H9 (cell line): ENCODE measurements at regions not wholly inside any gene's neighbourhood (a gene's known extent, or its start where the extent isn't known, plus 50 kb on each side); places are given as distances from the start of the nearest gene placed in this dataset.

Experiments used
- DNase-seq: peaks from one replicate; pipeline ENCODE4 v3.0.0-alpha.2; 2017
- H2AFZ ChIP-seq: one replicate; pipeline ENCODE4 v1.6.1; 2013; ENCODE audit warnings: mild to moderate bottlenecking, low read length, control low read depth, moderate library complexity
- H2AK5ac ChIP-seq: 2 replicates; pipeline ENCODE4 v1.6.1; 2013; ENCODE audit warnings: low read length, control low read depth, mixed read lengths; ENCODE audit not compliant: insufficient read length
- H2BK120ac ChIP-seq: one replicate; pipeline ENCODE4 v1.6.1; 2013; ENCODE audit warnings: low read depth, mild to moderate bottlenecking, low read length, control low read depth, inconsistent platforms; ENCODE audit not compliant: poor library complexity, severe bottlenecking
- H2BK12ac ChIP-seq: 2 replicates; pipeline ENCODE4 v1.6.1; 2013; ENCODE audit warnings: low read length, control low read depth, mixed read lengths, low read depth; ENCODE audit not compliant: insufficient read length
- H2BK15ac ChIP-seq: 2 replicates; pipeline ENCODE4 v1.6.1; 2013; ENCODE audit warnings: low read depth, low read length, control low read depth
- H2BK20ac ChIP-seq: one replicate; pipeline ENCODE4 v1.6.1; 2013; ENCODE audit warnings: low read depth, mild to moderate bottlenecking, low read length, control low read depth, inconsistent platforms; ENCODE audit not compliant: poor library complexity, severe bottlenecking
- H2BK5ac ChIP-seq: 2 replicates; pipeline ENCODE4 v1.6.1; 2013; ENCODE audit warnings: low read length, control low read depth, mixed read lengths; ENCODE audit not compliant: insufficient read length
- H3K14ac ChIP-seq: 2 replicates; pipeline ENCODE4 v1.6.1; 2013; ENCODE audit warnings: low read length, control low read depth; ENCODE audit not compliant: insufficient read depth
- H3K18ac ChIP-seq: 2 replicates; pipeline ENCODE4 v1.6.1; 2013; ENCODE audit warnings: low read depth, mild to moderate bottlenecking, mixed read lengths, low read length, control low read depth; ENCODE audit not compliant: insufficient read length
- H3K23ac ChIP-seq: 2 replicates; pipeline ENCODE4 v1.6.1; 2013; ENCODE audit warnings: low read length, control low read depth, mixed read lengths, low read depth; ENCODE audit not compliant: insufficient read length
- H3K23me2 ChIP-seq: 2 replicates; pipeline ENCODE4 v1.6.1; 2013; ENCODE audit warnings: low read depth, mild to moderate bottlenecking, mixed read lengths, low read length, control low read depth; ENCODE audit not compliant: insufficient read length, poor library complexity, severe bottlenecking
- H3K27ac ChIP-seq: 2 replicates; pipeline ENCODE4 v1.5.1; 2013; ENCODE audit warnings: low read length, control low read depth, mixed read lengths, low read depth; ENCODE audit not compliant: insufficient read length
- H3K27me3 ChIP-seq: 2 replicates; pipeline ENCODE4 v1.6.1; 2013; ENCODE audit warnings: low read length, control low read depth, inconsistent platforms; ENCODE audit not compliant: insufficient read depth
- H3K4ac ChIP-seq: 2 replicates; pipeline ENCODE4 v1.6.1; 2013; ENCODE audit warnings: low read depth, mild to moderate bottlenecking, control low read depth, inconsistent platforms, low read length, moderate library complexity
- H3K4me1 ChIP-seq: 2 replicates; pipeline ENCODE4 v1.6.1; 2013; ENCODE audit warnings: low read length, control low read depth, inconsistent platforms; ENCODE audit not compliant: insufficient read depth
- H3K4me2 ChIP-seq: 2 replicates; pipeline ENCODE4 v1.6.1; 2013; ENCODE audit warnings: low read length, control low read depth, mixed read lengths; ENCODE audit not compliant: insufficient read length, insufficient read depth
- H3K56ac ChIP-seq: 2 replicates; pipeline ENCODE4 v1.6.1; 2013; ENCODE audit warnings: low read depth, mild to moderate bottlenecking, mixed read lengths, low read length, control low read depth; ENCODE audit not compliant: insufficient read length
- H3K79me1 ChIP-seq: 2 replicates; pipeline ENCODE4 v1.6.1; 2013; ENCODE audit warnings: low read depth, mild to moderate bottlenecking, moderate library complexity, low read length, control low read depth, inconsistent platforms; ENCODE audit not compliant: insufficient read depth, poor library complexity, severe bottlenecking
- H3K79me2 ChIP-seq: 2 replicates; pipeline ENCODE4 v1.6.1; 2013; ENCODE audit warnings: low read length, control low read depth, inconsistent platforms; ENCODE audit not compliant: insufficient read depth
- H3K9ac ChIP-seq: 2 replicates; pipeline ENCODE4 v1.6.1; 2013; ENCODE audit warnings: low read length, control low read depth, mixed read lengths; ENCODE audit not compliant: insufficient read length; ENCODE audit errors: extremely low read depth
- H3K9me3 ChIP-seq: one replicate; pipeline ENCODE4 v1.6.1; 2013; ENCODE audit warnings: low read depth, low read length, inconsistent platforms; ENCODE audit not compliant: control insufficient read depth
- H3T11ph ChIP-seq: one replicate; pipeline ENCODE4 v1.6.1; 2013; ENCODE audit warnings: mild to moderate bottlenecking, low read length, control low read depth, inconsistent platforms
- H4K20me1 ChIP-seq: one replicate; pipeline ENCODE4 v1.6.1; 2013; ENCODE audit not compliant: control insufficient read depth, insufficient read length, insufficient read depth
- H4K5ac ChIP-seq: 2 replicates; pipeline ENCODE4 v1.6.1; 2013; ENCODE audit warnings: low read depth, mild to moderate bottlenecking, mixed read lengths, low read length, control low read depth; ENCODE audit not compliant: insufficient read length
- H4K8ac ChIP-seq: replicated peaks from 2 replicates; pipeline ENCODE4 v1.6.1; 2013; ENCODE audit warnings: low read length, control low read depth, mixed read lengths, low read depth; ENCODE audit not compliant: insufficient read length
- H4K91ac ChIP-seq: 2 replicates; pipeline ENCODE4 v1.6.1; 2013; ENCODE audit warnings: low read depth, mild to moderate bottlenecking, moderate library complexity, mixed read lengths, low read length, control low read depth; ENCODE audit not compliant: insufficient read length
- H3K27ac Mint-ChIP-seq, 3 experiments: 2 replicates in 2 of 3; 3 replicates in 1 of 3; pipeline ENCODE4 v1.8.0; 2020 to 2021; ENCODE audit warnings: mixed read lengths in 3 of 3, mild to moderate bottlenecking in 1 of 3, moderate library complexity in 1 of 3
- H3K27me3 Mint-ChIP-seq: 2 replicates; pipeline ENCODE4 v1.8.0; 2021; ENCODE audit warnings: low read depth, mild to moderate bottlenecking, moderate library complexity, mixed read lengths
- H3K36me3 Mint-ChIP-seq, 3 experiments: 2 replicates in 2 of 3; 3 replicates in 1 of 3; pipeline ENCODE4 v1.8.0; 2020 to 2021; ENCODE audit warnings: low read depth in 3 of 3, mixed read lengths in 3 of 3; ENCODE audit not compliant: insufficient read depth in 1 of 3
- H3K4me1 Mint-ChIP-seq, 2 experiments: 2 replicates each; pipeline ENCODE4 v1.8.0; 2020; ENCODE audit warnings: mixed read lengths in 2 of 2
- H3K4me3 Mint-ChIP-seq, 2 experiments: 2 replicates in 1 of 2; 3 replicates in 1 of 2; pipeline ENCODE4 v1.8.0; 2020 to 2021; ENCODE audit warnings: mild to moderate bottlenecking in 2 of 2, mixed read lengths in 2 of 2, moderate library complexity in 1 of 2
- H3K9me3 Mint-ChIP-seq, 2 experiments: 2 replicates in 1 of 2; 3 replicates in 1 of 2; pipeline ENCODE4 v1.8.0; 2020; ENCODE audit warnings: mild to moderate bottlenecking in 2 of 2, mixed read lengths in 2 of 2, moderate library complexity in 1 of 2
- TF ChIP-seq, protein P1 (sequence below): fragments of 200-600 bp; sonication (generic); conservative IDR thresholded peaks from 3 replicates; pipeline ENCODE4 v1.8.0; 2021; ENCODE audit warnings: antibody characterized with exemption, mild to moderate bottlenecking

DNA sequence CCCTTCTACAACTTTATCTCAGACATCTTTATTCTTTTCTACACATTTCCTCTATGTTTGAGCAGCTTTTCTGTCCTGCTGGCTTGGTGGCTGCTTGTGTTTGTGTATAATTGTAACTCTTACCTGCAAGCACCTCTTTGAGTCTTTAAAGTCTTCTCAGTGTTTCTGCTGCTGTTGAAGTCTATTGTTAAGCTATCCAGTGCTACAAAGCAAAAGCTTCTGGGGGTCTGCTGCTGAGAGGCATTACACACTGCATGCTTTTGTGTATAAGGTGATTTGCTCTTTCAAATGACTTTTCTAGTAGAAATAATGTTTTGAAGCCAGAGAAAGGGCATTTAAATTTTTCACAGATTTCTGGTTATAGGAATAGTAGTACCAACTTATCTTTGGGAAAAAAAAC is 241.8 kb downstream of the DTHD1 start:
- Histone ChIP-seq H3T11ph (no peak overlapping the region), H3K56ac (no peak overlapping the region), H3K9me3 (no peaks in the 10 kb centered on the region), H2BK12ac (no peak overlapping the region), H3K14ac (no peak overlapping the region), H3K18ac (no peak overlapping the region), H2AFZ (no peak overlapping the region), H3K79me1 (no peaks in the 10 kb centered on the region), H3K79me2 (no peaks in the 10 kb centered on the region), H2BK120ac (no peak overlapping the region), H4K5ac (no peak overlapping the region), H3K9ac (no peak overlapping the region), H3K27me3 (no peaks in the 10 kb centered on the region), H3K23ac (no peak overlapping the region), H3K4ac (no peak overlapping the region), H2AK5ac (no peak overlapping the region), H4K20me1 (no peaks in the 10 kb centered on the region), H4K8ac (no peak overlapping the region), H2BK15ac (no peak overlapping the region), H3K4me2 (no peak overlapping the region), H2BK5ac (no peak overlapping the region), H3K23me2 (no peaks in the 10 kb centered on the region), H4K91ac (no peak overlapping the region), H3K27ac (no peak overlapping the region), H2BK20ac (peak overlapping the region; percentile 90), H3K4me1 (no peaks in the 10 kb centered on the region)
- H3K4me1 Mint-ChIP-seq: peaks cover 8 to 17% of the 10 kb centered on the region in 2 experiments
- TF ChIP-seq, protein P1, sequence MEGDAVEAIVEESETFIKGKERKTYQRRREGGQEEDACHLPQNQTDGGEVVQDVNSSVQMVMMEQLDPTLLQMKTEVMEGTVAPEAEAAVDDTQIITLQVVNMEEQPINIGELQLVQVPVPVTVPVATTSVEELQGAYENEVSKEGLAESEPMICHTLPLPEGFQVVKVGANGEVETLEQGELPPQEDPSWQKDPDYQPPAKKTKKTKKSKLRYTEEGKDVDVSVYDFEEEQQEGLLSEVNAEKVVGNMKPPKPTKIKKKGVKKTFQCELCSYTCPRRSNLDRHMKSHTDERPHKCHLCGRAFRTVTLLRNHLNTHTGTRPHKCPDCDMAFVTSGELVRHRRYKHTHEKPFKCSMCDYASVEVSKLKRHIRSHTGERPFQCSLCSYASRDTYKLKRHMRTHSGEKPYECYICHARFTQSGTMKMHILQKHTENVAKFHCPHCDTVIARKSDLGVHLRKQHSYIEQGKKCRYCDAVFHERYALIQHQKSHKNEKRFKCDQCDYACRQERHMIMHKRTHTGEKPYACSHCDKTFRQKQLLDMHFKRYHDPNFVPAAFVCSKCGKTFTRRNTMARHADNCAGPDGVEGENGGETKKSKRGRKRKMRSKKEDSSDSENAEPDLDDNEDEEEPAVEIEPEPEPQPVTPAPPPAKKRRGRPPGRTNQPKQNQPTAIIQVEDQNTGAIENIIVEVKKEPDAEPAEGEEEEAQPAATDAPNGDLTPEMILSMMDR: no peak
- peak overlapping the region in 1 of 3 experiments; percentile 37; a peak in 2 of 7 replicates for H3K27ac Mint-ChIP-seq
- peaks cover 13 to 19% of the 10 kb centered on the region in 2 experiments for H3K9me3 Mint-ChIP-seq
- no peak for DNase-seq
- no peak overlapping the region for H3K4me3 Mint-ChIP-seq
- H3K27me3 Mint-ChIP-seq: no peaks in the 10 kb centered on the region
- H3K36me3 Mint-ChIP-seq: peaks cover 0 to 27% (median 5%) of the 10 kb centered on the region in 3 experiments; a peak in 4 of 7 replicates
